ENCODE measurements at regions not wholly inside any gene's neighbourhood (a gene's known extent, or its start where the extent isn't known, plus 50 kb on each side); places are given as distances from the start of the nearest gene placed in this dataset.

GRCh38 chr9:78397454-78397853 lies 100.5 kb downstream of the PSAT1 start:
- no peak overlapping the region for H3K4me3 ChIP-seq (ENCODE audit: low read length, poor library complexity, severe bottlenecking)
- no peaks in the 10 kb centered on the region for H3K36me3 ChIP-seq (ENCODE audit: insufficient read depth, low read length)
- TF ChIP-seq, protein P1, sequence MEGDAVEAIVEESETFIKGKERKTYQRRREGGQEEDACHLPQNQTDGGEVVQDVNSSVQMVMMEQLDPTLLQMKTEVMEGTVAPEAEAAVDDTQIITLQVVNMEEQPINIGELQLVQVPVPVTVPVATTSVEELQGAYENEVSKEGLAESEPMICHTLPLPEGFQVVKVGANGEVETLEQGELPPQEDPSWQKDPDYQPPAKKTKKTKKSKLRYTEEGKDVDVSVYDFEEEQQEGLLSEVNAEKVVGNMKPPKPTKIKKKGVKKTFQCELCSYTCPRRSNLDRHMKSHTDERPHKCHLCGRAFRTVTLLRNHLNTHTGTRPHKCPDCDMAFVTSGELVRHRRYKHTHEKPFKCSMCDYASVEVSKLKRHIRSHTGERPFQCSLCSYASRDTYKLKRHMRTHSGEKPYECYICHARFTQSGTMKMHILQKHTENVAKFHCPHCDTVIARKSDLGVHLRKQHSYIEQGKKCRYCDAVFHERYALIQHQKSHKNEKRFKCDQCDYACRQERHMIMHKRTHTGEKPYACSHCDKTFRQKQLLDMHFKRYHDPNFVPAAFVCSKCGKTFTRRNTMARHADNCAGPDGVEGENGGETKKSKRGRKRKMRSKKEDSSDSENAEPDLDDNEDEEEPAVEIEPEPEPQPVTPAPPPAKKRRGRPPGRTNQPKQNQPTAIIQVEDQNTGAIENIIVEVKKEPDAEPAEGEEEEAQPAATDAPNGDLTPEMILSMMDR (conservative IDR thresholded peaks at IDR 0.05; ENCODE audit: low read length): no peak
- no peak for TF ChIP-seq EZH2phosphoT487 (IDR thresholded peaks at IDR 0.05; ENCODE audit: borderline replicate concordance)
- H3F3A ChIP-seq (ENCODE audit: low read depth): no peaks in the 10 kb centered on the region
- H3K79me2 ChIP-seq (ENCODE audit: insufficient read depth, low read length): no peaks in the 10 kb centered on the region
- peaks cover 5% of the 10 kb centered on the region for H3K27me3 ChIP-seq (ENCODE audit: insufficient read depth, low read length, poor library complexity, severe bottlenecking)
- peaks cover 15% of the 10 kb centered on the region; the same call in 1 of the 2 replicates for H3K9me3 ChIP-seq (ENCODE audit: insufficient read depth, low read depth, low read length)
- no peak overlapping the region for H3K9ac ChIP-seq (ENCODE audit: low read depth, low read length, poor library complexity, severe bottlenecking)
- no peaks in the 10 kb centered on the region for H3K4me1 ChIP-seq (ENCODE audit: insufficient read depth, low read length, poor library complexity, severe bottlenecking)
- no peak overlapping the region for H2AFZ ChIP-seq (ENCODE audit: low read length)
- H3K4me2 ChIP-seq (ENCODE audit: low read depth, low read length, poor library complexity, severe bottlenecking): no peak overlapping the region
- H3K9me2 ChIP-seq (replicated peaks; ENCODE audit: low read depth, low read length): no peaks in the 10 kb centered on the region
- H4K20me1 ChIP-seq (ENCODE audit: insufficient read depth, low read length, poor library complexity, severe bottlenecking): no peaks in the 10 kb centered on the region

DNA sequence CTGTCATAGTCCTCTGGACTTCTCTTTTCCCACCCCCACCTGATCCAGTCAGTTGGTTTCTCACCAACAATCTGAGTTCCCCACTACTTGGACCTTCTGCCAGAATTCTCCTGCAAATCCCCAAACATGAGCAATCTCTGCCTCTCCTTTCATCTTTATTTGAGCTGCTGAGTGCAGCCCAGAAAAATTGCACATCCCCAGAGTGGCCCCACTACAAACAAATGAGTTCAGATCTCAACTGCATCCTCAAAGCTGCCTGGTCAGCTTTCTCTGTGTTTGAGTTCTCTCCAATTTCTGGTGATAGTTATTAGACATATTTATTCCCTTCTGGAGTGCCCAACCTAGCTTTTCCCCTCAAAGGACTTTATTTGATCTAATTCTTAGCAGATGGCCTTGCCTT lies 102.2 kb downstream of the PSAT1 start:
- H3K4me1 ChIP-seq (ENCODE audit: insufficient read depth, low read length, poor library complexity, severe bottlenecking): no peaks in the 10 kb centered on the region
- H4K20me1 ChIP-seq (ENCODE audit: insufficient read depth, low read length, poor library complexity, severe bottlenecking): no peaks in the 10 kb centered on the region
- no peak overlapping the region for H3K9ac ChIP-seq (ENCODE audit: low read depth, low read length, poor library complexity, severe bottlenecking)
- no peak overlapping the region for H3K4me3 ChIP-seq (ENCODE audit: low read length, poor library complexity, severe bottlenecking)
- H3K36me3 ChIP-seq (ENCODE audit: insufficient read depth, low read length): no peaks in the 10 kb centered on the region
- peaks cover 5% of the 10 kb centered on the region for H3K27me3 ChIP-seq (ENCODE audit: insufficient read depth, low read length, poor library complexity, severe bottlenecking)
- no peaks in the 10 kb centered on the region for H3K9me2 ChIP-seq (replicated peaks; ENCODE audit: low read depth, low read length)
- no peak overlapping the region for H2AFZ ChIP-seq (ENCODE audit: low read length)
- H3K9me3 ChIP-seq (ENCODE audit: insufficient read depth, low read depth, low read length): peaks cover 14% of the 10 kb centered on the region; the same call in 1 of the 2 replicates
- no peak overlapping the region for H3K4me2 ChIP-seq (ENCODE audit: low read depth, low read length, poor library complexity, severe bottlenecking)
- TF ChIP-seq, protein P1 (conservative IDR thresholded peaks at IDR 0.05; ENCODE audit: low read length): no peak
- TF ChIP-seq EZH2phosphoT487 (IDR thresholded peaks at IDR 0.05; ENCODE audit: borderline replicate concordance): no peak
- H3F3A ChIP-seq (ENCODE audit: low read depth): no peaks in the 10 kb centered on the region
- H3K79me2 ChIP-seq (ENCODE audit: insufficient read depth, low read length): no peaks in the 10 kb centered on the region

DNA sequence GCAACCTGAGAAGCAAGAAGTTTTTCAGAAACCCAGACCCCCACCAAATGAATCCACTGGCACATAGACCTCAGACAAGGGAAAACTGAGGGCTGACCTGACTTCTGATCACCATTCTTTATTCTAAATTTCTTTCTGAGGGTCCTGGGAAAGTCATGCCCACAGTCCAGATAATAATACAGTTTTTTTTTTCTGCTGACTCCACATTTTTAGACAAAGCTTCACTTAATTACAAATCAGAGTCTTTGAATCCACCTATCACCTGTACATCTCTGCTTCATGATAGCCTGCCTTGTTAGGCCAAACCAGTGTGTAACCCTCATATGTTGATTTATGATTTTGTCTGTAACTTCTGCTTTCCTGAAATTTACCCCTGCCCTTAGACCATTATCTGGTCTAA lies 103.6 kb downstream of the PSAT1 start:
- no peak overlapping the region for H2AFZ ChIP-seq (ENCODE audit: low read length)
- no peaks in the 10 kb centered on the region for H3K79me2 ChIP-seq (ENCODE audit: insufficient read depth, low read length)
- H3K9me3 ChIP-seq (ENCODE audit: insufficient read depth, low read depth, low read length): peaks cover 3% of the 10 kb centered on the region; the same call in 1 of the 2 replicates
- H3K27me3 ChIP-seq (ENCODE audit: insufficient read depth, low read length, poor library complexity, severe bottlenecking): peaks cover 5% of the 10 kb centered on the region
- no peaks in the 10 kb centered on the region for H4K20me1 ChIP-seq (ENCODE audit: insufficient read depth, low read length, poor library complexity, severe bottlenecking)
- H3K9ac ChIP-seq (ENCODE audit: low read depth, low read length, poor library complexity, severe bottlenecking): no peak overlapping the region
- no peak overlapping the region for H3K4me3 ChIP-seq (ENCODE audit: low read length, poor library complexity, severe bottlenecking)
- H3K9me2 ChIP-seq (replicated peaks; ENCODE audit: low read depth, low read length): no peaks in the 10 kb centered on the region
- no peaks in the 10 kb centered on the region for H3K4me1 ChIP-seq (ENCODE audit: insufficient read depth, low read length, poor library complexity, severe bottlenecking)
- H3K4me2 ChIP-seq (ENCODE audit: low read depth, low read length, poor library complexity, severe bottlenecking): no peak overlapping the region
- no peak for TF ChIP-seq EZH2phosphoT487 (IDR thresholded peaks at IDR 0.05; ENCODE audit: borderline replicate concordance)
- TF ChIP-seq, protein P1 (conservative IDR thresholded peaks at IDR 0.05; ENCODE audit: low read length): no peak
- H3K36me3 ChIP-seq (ENCODE audit: insufficient read depth, low read length): no peaks in the 10 kb centered on the region
- H3F3A ChIP-seq (ENCODE audit: low read depth): no peaks in the 10 kb centered on the region
